MCF 10A (cell line): ENCODE measurements at regions not wholly inside any gene's neighbourhood (a gene's known extent, or its start where the extent isn't known, plus 50 kb on each side); places are given as distances from the start of the nearest gene placed in this dataset.

Experiments
- BruUV-seq: library from RNA; stranded (reverse); fragments of 400-500 nt; replicated peaks from 2 replicates; lab custom pipeline; 2021; lab: Mats Ljungman, UMichigan
- CTCF ChIA-PET: fragments of 300-600 bp; sonication (Branson Sonifier 250); formaldehyde crosslinking; extraction: SDS; loops from one replicate; lab custom pipeline; 2021; ENCODE audit warnings: antibody characterized with exemption, inconsistent platforms; lab: Yijun Ruan, JAX
- POLR2A ChIA-PET: fragments of 300-600, 350-650 bp; sonication (Branson Sonifier 250); formaldehyde crosslinking; extraction: SDS; loops from one replicate; lab custom pipeline; 2020; ENCODE audit warnings: antibody characterized with exemption, inconsistent platforms; lab: Yijun Ruan, JAX
- DNase-seq: peaks from one replicate; pipeline ENCODE4 v3.0.0-alpha.2; 2018; ENCODE audit not compliant: unreplicated experiment
- H3K27ac Mint-ChIP-seq: one replicate; pipeline ENCODE4 v1.8.0; 2022; ENCODE audit warnings: mild to moderate bottlenecking, low read depth, mixed read lengths; ENCODE audit not compliant: unreplicated experiment
- H3K27me3 Mint-ChIP-seq: one replicate; pipeline ENCODE4 v1.8.0; 2022; ENCODE audit warnings: mixed read lengths; ENCODE audit not compliant: insufficient read depth, unreplicated experiment
- H3K36me3 Mint-ChIP-seq: one replicate; pipeline ENCODE4 v1.8.0; 2022; ENCODE audit warnings: mild to moderate bottlenecking, moderate library complexity, mixed read lengths; ENCODE audit not compliant: insufficient read depth, unreplicated experiment
- H3K4me1 Mint-ChIP-seq: one replicate; pipeline ENCODE4 v1.8.0; 2022; ENCODE audit warnings: mixed read lengths; ENCODE audit not compliant: insufficient read depth, unreplicated experiment
- H3K4me3 Mint-ChIP-seq: one replicate; pipeline ENCODE4 v1.8.0; 2022; ENCODE audit warnings: mild to moderate bottlenecking, moderate library complexity, mixed read lengths; ENCODE audit not compliant: unreplicated experiment
- H3K9me3 Mint-ChIP-seq: one replicate; pipeline ENCODE4 v1.8.0; 2022; ENCODE audit warnings: mixed read lengths; ENCODE audit not compliant: unreplicated experiment
- intact Hi-C: fragments of 100-400 bp; cut with micrococcal nuclease; formaldehyde crosslinking; loops from 2 replicates; pipeline ENCODE4 v1.14.1; 2022
- TF ChIP-seq, protein P1 (sequence below): fragments of 200-600 bp; IDR thresholded peaks from one replicate; pipeline ENCODE4 v1.8.0; 2022; ENCODE audit warnings: antibody characterized with exemption, mild to moderate bottlenecking; ENCODE audit not compliant: unreplicated experiment

DNA sequence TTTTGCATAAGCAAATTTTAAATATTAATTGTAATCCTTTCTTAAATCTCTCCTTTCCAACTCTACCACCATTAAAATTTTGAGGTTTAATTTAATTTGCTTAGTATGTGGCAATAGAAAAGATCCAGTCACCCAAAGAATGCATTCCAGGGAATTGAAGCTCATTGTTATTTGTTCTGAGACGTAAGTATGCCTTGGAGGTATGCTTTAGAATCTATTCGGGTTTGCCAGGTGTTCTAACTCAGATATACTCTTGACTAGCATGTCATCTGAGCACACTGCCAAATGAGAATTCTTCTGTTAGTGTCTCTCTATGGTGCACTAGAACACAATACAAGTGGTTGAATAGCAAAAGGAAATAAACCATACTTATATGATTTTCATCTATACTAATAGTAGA, 813.6 kb upstream of the ADGRL2 start:
- ChIA-PET POLR2A (interaction anchor here (0.6 kb wide), 1 partner anchor 533 kb away, joined by 3 read pairs; no protein-coding TSS in a partner anchor), CTCF (no interaction called here)
- intact Hi-C loops: no loop called here
- Mint-ChIP-seq H3K27ac (no peak overlapping the region), H3K27me3 (no peaks in the 10 kb centered on the region), H3K4me3 (no peak overlapping the region), H3K36me3 (no peaks in the 10 kb centered on the region), H3K4me1 (peaks cover 6% of the 10 kb centered on the region), H3K9me3 (no peaks in the 10 kb centered on the region)
- DNase-seq: peak; percentile 14
- BruUV-seq: no TSS peak
- TF ChIP-seq, protein P1, sequence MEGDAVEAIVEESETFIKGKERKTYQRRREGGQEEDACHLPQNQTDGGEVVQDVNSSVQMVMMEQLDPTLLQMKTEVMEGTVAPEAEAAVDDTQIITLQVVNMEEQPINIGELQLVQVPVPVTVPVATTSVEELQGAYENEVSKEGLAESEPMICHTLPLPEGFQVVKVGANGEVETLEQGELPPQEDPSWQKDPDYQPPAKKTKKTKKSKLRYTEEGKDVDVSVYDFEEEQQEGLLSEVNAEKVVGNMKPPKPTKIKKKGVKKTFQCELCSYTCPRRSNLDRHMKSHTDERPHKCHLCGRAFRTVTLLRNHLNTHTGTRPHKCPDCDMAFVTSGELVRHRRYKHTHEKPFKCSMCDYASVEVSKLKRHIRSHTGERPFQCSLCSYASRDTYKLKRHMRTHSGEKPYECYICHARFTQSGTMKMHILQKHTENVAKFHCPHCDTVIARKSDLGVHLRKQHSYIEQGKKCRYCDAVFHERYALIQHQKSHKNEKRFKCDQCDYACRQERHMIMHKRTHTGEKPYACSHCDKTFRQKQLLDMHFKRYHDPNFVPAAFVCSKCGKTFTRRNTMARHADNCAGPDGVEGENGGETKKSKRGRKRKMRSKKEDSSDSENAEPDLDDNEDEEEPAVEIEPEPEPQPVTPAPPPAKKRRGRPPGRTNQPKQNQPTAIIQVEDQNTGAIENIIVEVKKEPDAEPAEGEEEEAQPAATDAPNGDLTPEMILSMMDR: no peak

DNA sequence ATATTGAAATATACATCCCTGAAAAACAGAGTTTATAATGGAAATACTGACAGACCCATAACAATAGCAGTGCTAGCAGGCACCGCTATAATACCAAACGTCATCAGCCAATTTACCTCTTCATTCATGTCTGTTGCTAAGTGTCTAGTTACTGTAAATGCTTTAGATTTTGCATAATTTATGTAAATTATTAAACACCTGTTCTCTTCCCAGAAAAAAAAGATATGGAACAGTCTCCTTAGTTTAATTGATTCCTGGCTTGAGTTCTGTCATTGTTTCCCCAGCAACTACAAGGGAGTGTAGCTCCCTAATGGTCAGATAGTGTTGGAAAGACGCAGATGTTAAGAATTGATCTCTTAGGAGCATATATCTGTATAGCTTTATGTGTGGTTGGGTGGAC, 817.9 kb upstream of the ADGRL2 start:
- no TSS peak for BruUV-seq
- no peak for DNase-seq
- Mint-ChIP-seq H3K27me3 (no peaks in the 10 kb centered on the region), H3K9me3 (no peaks in the 10 kb centered on the region), H3K27ac (no peak overlapping the region), H3K36me3 (no peaks in the 10 kb centered on the region), H3K4me3 (no peak overlapping the region), H3K4me1 (peaks cover 6% of the 10 kb centered on the region)
- TF ChIP-seq, protein P1: no peak
- CTCF ChIA-PET: no interaction called here
- intact Hi-C loops: no loop called here
- POLR2A ChIA-PET: no interaction called here

- no peaks in the 10 kb centered on the region for H3K9me3 Mint-ChIP-seq
- CTCF ChIA-PET: no interaction called here
Observed at GRCh38 chr1:80973101-80973500, 827.6 kb upstream of the ADGRL2 start.

GRCh38 chr1:80966266-80966665, 834.5 kb upstream of the ADGRL2 start:
- no peak overlapping the region for H3K27ac Mint-ChIP-seq
- H3K9me3 Mint-ChIP-seq: no peaks in the 10 kb centered on the region
- CTCF ChIA-PET: interaction anchor here (0.6 kb wide), 1 partner anchor 48 kb away, joined by 3 read pairs; no protein-coding TSS in a partner anchor
- peaks cover 5% of the 10 kb centered on the region for H3K4me1 Mint-ChIP-seq
- intact Hi-C loops: no loop called here
- no peaks in the 10 kb centered on the region for H3K36me3 Mint-ChIP-seq
- POLR2A ChIA-PET: no interaction called here
- H3K27me3 Mint-ChIP-seq: no peaks in the 10 kb centered on the region
- no peak for DNase-seq
- no peak overlapping the region for H3K4me3 Mint-ChIP-seq
- TF ChIP-seq, protein P1: no peak
- no TSS peak for BruUV-seq

More at GRCh38 chr1:80973101-80973500, 827.6 kb upstream of the ADGRL2 start:
- Mint-ChIP-seq H3K4me3 (no peak overlapping the region), H3K36me3 (no peaks in the 10 kb centered on the region), H3K27ac (no peak overlapping the region), H3K4me1 (no peaks in the 10 kb centered on the region), H3K27me3 (no peaks in the 10 kb centered on the region)
- no TSS peak for BruUV-seq
- no peak for DNase-seq
- intact Hi-C loops: no loop called here
- POLR2A ChIA-PET: interaction anchor here (1.2 kb wide), 1 partner anchor 12 kb away, joined by 3 read pairs; no protein-coding TSS in a partner anchor
- TF ChIP-seq, protein P1: no peak
